Duodenal mucosa (tissue), 2 donors: ENCODE measurements at regions not wholly inside any gene's neighbourhood (a gene's known extent, or its start where the extent isn't known, plus 50 kb on each side); places are given as distances from the start of the nearest gene placed in this dataset.
"Not testable (repeated sequence)": the region's sequence is repeated elsewhere in the genome, so short reads cannot be mapped to it uniquely, and the experiment has no call there.

Experiments used
- H3K27ac ChIP-seq: one replicate; pipeline ENCODE4 v1.7.0; 2013; ENCODE audit warnings: low read depth, low read length
- H3K27me3 ChIP-seq, 2 donors: one replicate each; pipeline ENCODE4 v1.7.0; 2013; ENCODE audit warnings: low read length in 2 of 2, control low read depth in 1 of 2; ENCODE audit not compliant: insufficient read depth in 2 of 2, control insufficient read depth in 1 of 2
- H3K36me3 ChIP-seq, 2 donors: one replicate each; pipeline ENCODE4 v1.7.0; 2013; ENCODE audit warnings: low read length in 2 of 2, control low read depth in 1 of 2; ENCODE audit not compliant: insufficient read depth in 2 of 2, control insufficient read depth in 1 of 2
- H3K4me1 ChIP-seq, 2 donors: one replicate each; pipeline ENCODE4 v1.7.0; 2013; ENCODE audit warnings: low read length in 2 of 2, control low read depth in 1 of 2; ENCODE audit not compliant: insufficient read depth in 2 of 2, control insufficient read depth in 1 of 2
- H3K4me3 ChIP-seq, 2 donors: one replicate each; pipeline ENCODE4 v1.7.0; 2013; ENCODE audit warnings: low read length in 2 of 2, low read depth in 1 of 2
- H3K9ac ChIP-seq, 2 donors: one replicate each; pipeline ENCODE4 v1.7.0; 2013; ENCODE audit warnings: low read length in 2 of 2, low read depth in 1 of 2
- H3K9me3 ChIP-seq, 2 donors: one replicate each; pipeline ENCODE4 v1.7.0; 2013; ENCODE audit warnings: low read length in 2 of 2, control low read depth in 1 of 2; ENCODE audit not compliant: control insufficient read depth in 1 of 2

- Histone ChIP-seq H3K9ac (no peak overlapping the region), H3K27me3 (no peaks in the 10 kb centered on the region), H3K27ac (no peak overlapping the region), H3K9me3 (no peaks in the 10 kb centered on the region), H3K4me3 (no peak overlapping the region), H3K4me1 (no peaks in the 10 kb centered on the region), H3K36me3 (no peaks in the 10 kb centered on the region)
Measured at GRCh38 chr2:57491213-57491612, 555.4 kb upstream of the VRK2 start.

- not testable (repeated sequence) for H3K9ac ChIP-seq, H3K27me3 ChIP-seq, H3K36me3 ChIP-seq, H3K9me3 ChIP-seq, H3K27ac ChIP-seq, H3K4me1 ChIP-seq, H3K4me3 ChIP-seq
Measured at GRCh38 chr2:57493966-57494365, 552.6 kb upstream of the VRK2 start.

DNA sequence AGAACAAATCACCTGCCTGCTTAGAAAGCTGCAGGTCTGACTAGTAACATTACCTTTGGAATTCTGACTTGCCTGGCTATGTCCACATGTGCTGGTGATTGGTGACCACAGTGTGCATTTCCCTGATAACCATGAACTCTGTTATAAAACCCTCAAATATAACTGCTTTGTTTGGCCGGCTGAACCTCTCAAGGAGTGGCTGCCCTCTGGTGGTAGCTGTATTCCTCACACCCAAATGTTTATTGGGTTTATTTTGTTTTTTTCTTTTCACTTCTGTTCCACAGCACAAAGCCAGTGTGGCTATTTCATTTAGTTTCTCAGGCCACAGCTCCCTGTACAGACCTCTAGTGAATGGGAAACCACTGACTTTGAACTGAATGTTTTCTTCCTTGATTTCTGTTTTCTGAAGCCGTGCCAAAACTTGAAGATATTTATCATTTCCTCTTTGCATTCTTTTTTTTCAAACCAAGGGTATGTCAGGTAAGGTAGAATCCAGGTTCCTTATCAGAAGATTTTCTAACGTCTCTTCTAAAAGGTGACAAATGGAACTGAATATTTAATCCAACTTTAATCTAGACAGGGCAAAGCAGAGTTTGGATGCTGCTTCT, 549.0 kb upstream of the VRK2 start:
- no peaks in the 10 kb centered on the region for H3K4me1 ChIP-seq
- H3K9me3 ChIP-seq = no peaks in the 10 kb centered on the region
- no peak overlapping the region for H3K27ac ChIP-seq
- H3K36me3 ChIP-seq = no peaks in the 10 kb centered on the region
- no peak overlapping the region for H3K4me3 ChIP-seq
- H3K9ac ChIP-seq = no peak overlapping the region
- no peaks in the 10 kb centered on the region for H3K27me3 ChIP-seq

DNA sequence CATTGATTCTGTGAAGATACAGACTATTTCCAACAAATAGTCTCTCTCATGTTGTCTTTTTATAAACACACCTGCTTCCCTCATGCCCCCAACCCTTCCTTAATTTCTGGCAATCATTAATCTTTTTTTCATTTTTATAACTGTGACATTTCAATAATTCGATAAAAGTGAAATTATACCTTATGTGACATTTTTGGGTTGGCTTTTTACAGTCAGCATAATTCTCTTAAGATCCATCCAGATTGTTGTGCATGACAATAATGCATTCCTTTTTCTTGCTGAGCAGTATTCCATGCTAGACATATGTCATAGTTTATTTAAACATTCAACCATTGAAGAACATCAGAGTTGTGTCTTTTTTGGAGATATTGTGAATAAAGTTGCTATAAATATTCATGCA, 541.8 kb upstream of the VRK2 start:
- Histone ChIP-seq H3K36me3 (no peaks in the 10 kb centered on the region), H3K4me1 (no peaks in the 10 kb centered on the region), H3K9ac (no peak overlapping the region), H3K27me3 (no peaks in the 10 kb centered on the region), H3K27ac (no peak overlapping the region), H3K9me3 (no peaks in the 10 kb centered on the region), H3K4me3 (no peak overlapping the region)

- Histone ChIP-seq H3K9ac (no peak overlapping the region), H3K36me3 (no peaks in the 10 kb centered on the region), H3K4me1 (no peaks in the 10 kb centered on the region), H3K27ac (no peak overlapping the region), H3K9me3 (no peaks in the 10 kb centered on the region), H3K27me3 (no peaks in the 10 kb centered on the region), H3K4me3 (no peak overlapping the region)
Measured at GRCh38 chr2:57509189-57509588, 537.4 kb upstream of the VRK2 start.

- Histone ChIP-seq H3K9ac (no peak overlapping the region), H3K36me3 (no peaks in the 10 kb centered on the region), H3K4me3 (no peak overlapping the region), H3K27ac (no peak overlapping the region), H3K27me3 (no peaks in the 10 kb centered on the region), H3K4me1 (no peaks in the 10 kb centered on the region), H3K9me3 (no peaks in the 10 kb centered on the region)
Measured at GRCh38 chr2:57510704-57511103, 535.9 kb upstream of the VRK2 start.

DNA sequence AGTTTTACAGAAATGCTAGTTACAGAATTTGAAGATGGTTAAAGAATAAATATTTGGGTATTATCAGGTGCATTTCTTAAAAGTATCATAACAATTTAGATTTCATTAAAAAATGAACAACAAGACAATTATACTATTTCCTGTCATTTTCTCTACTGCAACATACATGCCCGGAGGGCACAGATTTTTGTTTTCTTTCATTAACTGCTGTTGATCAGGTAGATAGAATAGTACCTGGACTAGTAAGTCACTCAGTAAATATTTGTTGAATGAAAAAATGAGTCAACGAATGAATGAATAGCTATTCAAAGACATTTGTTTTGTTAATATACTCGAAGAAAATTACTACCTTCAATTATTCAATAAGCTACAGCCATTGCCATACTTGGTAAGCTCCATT, 531.2 kb upstream of the VRK2 start:
- Histone ChIP-seq H3K27ac (no peak overlapping the region), H3K27me3 (no peaks in the 10 kb centered on the region), H3K4me3 (no peak overlapping the region), H3K36me3 (no peaks in the 10 kb centered on the region), H3K4me1 (no peaks in the 10 kb centered on the region), H3K9me3 (no peaks in the 10 kb centered on the region), H3K9ac (no peak overlapping the region)

DNA sequence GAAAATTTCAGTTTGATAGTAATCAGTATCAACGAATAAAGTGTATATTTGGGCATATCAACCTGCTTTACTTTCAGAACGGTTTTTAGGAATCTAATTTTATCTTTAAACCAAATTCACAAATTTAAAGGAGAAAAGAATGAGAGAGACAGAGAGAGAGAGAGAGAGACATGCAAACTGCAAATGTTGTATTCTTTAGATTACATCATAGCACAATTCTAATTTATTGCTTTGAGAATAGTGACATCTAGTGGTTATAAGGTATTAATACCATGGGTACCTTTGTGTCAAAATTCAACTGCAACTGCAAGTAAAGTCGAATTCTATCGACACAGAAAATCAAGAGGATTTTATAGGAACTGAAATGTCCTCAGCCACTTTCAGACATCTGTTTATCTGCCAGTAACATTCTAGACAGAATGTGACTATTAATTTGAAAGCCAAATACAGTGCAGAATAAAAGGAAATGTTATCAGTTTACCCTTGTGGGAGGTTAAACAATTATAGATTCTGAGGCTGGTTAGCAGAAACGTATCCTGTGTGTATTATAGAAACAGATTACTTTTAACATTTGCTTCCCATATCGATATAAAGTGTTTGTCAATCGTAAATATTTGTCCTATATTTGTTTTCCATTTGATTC, 529.8 kb upstream of the VRK2 start:
- Histone ChIP-seq H3K9ac (no peak overlapping the region), H3K9me3 (no peaks in the 10 kb centered on the region), H3K27me3 (no peaks in the 10 kb centered on the region), H3K4me3 (no peak overlapping the region), H3K27ac (no peak overlapping the region), H3K36me3 (no peaks in the 10 kb centered on the region), H3K4me1 (no peaks in the 10 kb centered on the region)

DNA sequence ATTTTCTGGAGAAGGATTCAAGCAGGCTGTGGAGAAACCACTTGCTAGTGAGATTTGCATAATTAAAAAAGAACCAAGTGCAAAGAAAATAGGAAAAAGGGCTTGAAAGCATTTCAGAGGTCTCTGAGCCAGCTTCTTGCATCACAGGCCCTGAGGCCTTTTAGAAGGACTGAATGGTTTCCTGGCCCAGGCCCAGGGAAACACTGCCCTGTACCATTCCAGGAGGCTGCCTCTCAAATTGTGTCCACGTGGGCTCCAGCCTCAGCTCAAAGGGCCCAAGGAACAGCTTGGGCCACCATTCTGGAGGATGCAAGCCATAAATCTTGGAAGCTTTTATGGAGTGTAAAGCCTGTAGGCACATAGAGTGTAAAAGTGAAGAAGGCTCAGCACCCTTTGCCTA, 523.3 kb upstream of the VRK2 start:
- Histone ChIP-seq H3K27ac (no peak overlapping the region), H3K9me3 (no peaks in the 10 kb centered on the region), H3K4me3 (no peak overlapping the region), H3K4me1 (no peaks in the 10 kb centered on the region), H3K9ac (no peak overlapping the region), H3K27me3 (no peaks in the 10 kb centered on the region), H3K36me3 (no peaks in the 10 kb centered on the region)

GRCh38 chr2:57527685-57528084, 518.9 kb upstream of the VRK2 start:
- H3K27me3 ChIP-seq = no peaks in the 10 kb centered on the region
- no peaks in the 10 kb centered on the region for H3K4me1 ChIP-seq
- no peaks in the 10 kb centered on the region for H3K9me3 ChIP-seq

More at GRCh38 chr2:57527685-57528084, 518.9 kb upstream of the VRK2 start:
- H3K9ac ChIP-seq = no peak overlapping the region
- no peaks in the 10 kb centered on the region for H3K36me3 ChIP-seq
- H3K27ac ChIP-seq = no peak overlapping the region
- H3K4me3 ChIP-seq = no peak overlapping the region
